Sigmoid colon (tissue), 6 donors: ENCODE measurements at regions not wholly inside any gene's neighbourhood (a gene's known extent, or its start where the extent isn't known, plus 50 kb on each side); places are given as distances from the start of the nearest gene placed in this dataset.

Experiments used
- DNase-seq: peaks from one replicate; pipeline ENCODE4 v3.0.0-alpha.2; 2019
- H3K27ac ChIP-seq, 4 donors: fragments of 200-600 bp; sonication (generic); one replicate each; pipeline ENCODE4 v1.5.1; 2016 to 2019; ENCODE audit warnings: mild to moderate bottlenecking in 1 of 4
- H3K27me3 ChIP-seq, 3 donors: fragments of 200-600 bp; sonication (generic); one replicate each; pipeline ENCODE4 v1.5.1; 2019; ENCODE audit warnings: mild to moderate bottlenecking in 1 of 3
- H3K36me3 ChIP-seq, 4 donors: fragments of 200-600 bp; sonication (generic); one replicate each; pipeline ENCODE4 v1.5.1; 2016 to 2019
- H3K4me1 ChIP-seq, 4 donors: fragments of 200-600 bp; sonication (generic); one replicate each; pipeline ENCODE4 v1.5.1; 2017 to 2019
- H3K4me3 ChIP-seq, 4 donors: fragments of 200-600 bp; sonication (generic); one replicate each; pipeline ENCODE4 v1.5.1; 2017 to 2019; ENCODE audit warnings: mild to moderate bottlenecking in 2 of 4, moderate library complexity in 1 of 4
- H3K9me3 ChIP-seq, 4 donors: fragments of 200-600 bp in 3 of 4; sonication (generic) in 3 of 4; one replicate each; pipeline versions ENCODE4 v1.5.1 to v1.6.1; 2013 to 2019
- EP300 ChIP-seq, 4 donors: sonication (generic); formaldehyde crosslinking; IDR thresholded peaks; one replicate each; pipeline ENCODE4 v1.6.1; 2017; ENCODE audit warnings: antibody characterized with exemption in 4 of 4
- WGBS, 2 donors: extraction: QIAGEN DNeasy Blood & Tissue Kit; methylation state at CpG; one replicate each; pipeline ENCODE4 v1.1.7; 2013; 5-methylcytosine and 5-hydroxymethylcytosine counted together
- intact Hi-C: fragments of 100-400 bp; cut with DNase I; formaldehyde crosslinking; loops from one replicate; pipeline ENCODE4 v1.15.1; 2023
- TF ChIP-seq, protein P1 (sequence below), 4 experiments: fragments of 450-650 bp in 3 of 4; fragments of 200-600 bp in 1 of 4; IDR thresholded peaks; one replicate each; pipeline ENCODE4 v1.5.1; 2016 to 2019; ENCODE audit warnings: antibody characterized with exemption in 4 of 4, mild to moderate bottlenecking in 3 of 4, moderate library complexity in 2 of 4
- donor health status: healthy with polysubstance abuse.
- donor health status: healthy.

- Histone ChIP-seq H3K9me3 (no peaks in the 10 kb centered on the region), H3K36me3 (no peaks in the 10 kb centered on the region), H3K4me3 (no peak overlapping the region), H3K4me1 (peaks cover 0 to 14% (median 2%) of the 10 kb centered on the region in 4 donors), H3K27ac (no peak overlapping the region), H3K27me3 (peaks cover 0 to 17% (median 0%) of the 10 kb centered on the region in 3 donors)
- 87 to 88% methylated on average over 3 of the region's 3 CpGs for whole genome bisulfite sequencing, 2 donors
- no peak for DNase-seq
- intact Hi-C loops = no loop called here
- no peak for TF ChIP-seq EP300 (IDR thresholded peaks at IDR 0.05)
- TF ChIP-seq, protein P1, sequence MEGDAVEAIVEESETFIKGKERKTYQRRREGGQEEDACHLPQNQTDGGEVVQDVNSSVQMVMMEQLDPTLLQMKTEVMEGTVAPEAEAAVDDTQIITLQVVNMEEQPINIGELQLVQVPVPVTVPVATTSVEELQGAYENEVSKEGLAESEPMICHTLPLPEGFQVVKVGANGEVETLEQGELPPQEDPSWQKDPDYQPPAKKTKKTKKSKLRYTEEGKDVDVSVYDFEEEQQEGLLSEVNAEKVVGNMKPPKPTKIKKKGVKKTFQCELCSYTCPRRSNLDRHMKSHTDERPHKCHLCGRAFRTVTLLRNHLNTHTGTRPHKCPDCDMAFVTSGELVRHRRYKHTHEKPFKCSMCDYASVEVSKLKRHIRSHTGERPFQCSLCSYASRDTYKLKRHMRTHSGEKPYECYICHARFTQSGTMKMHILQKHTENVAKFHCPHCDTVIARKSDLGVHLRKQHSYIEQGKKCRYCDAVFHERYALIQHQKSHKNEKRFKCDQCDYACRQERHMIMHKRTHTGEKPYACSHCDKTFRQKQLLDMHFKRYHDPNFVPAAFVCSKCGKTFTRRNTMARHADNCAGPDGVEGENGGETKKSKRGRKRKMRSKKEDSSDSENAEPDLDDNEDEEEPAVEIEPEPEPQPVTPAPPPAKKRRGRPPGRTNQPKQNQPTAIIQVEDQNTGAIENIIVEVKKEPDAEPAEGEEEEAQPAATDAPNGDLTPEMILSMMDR (IDR thresholded peaks at IDR 0.05) = no peak
Observed at GRCh38 chr11:22430141-22430541, 92.0 kb downstream of the SLC17A6 start.
